Esophagus muscularis mucosa (tissue), 4 donors: ENCODE measurements at regions not wholly inside any gene's neighbourhood (a gene's known extent, or its start where the extent isn't known, plus 50 kb on each side); places are given as distances from the start of the nearest gene placed in this dataset.

ENCODE experiments used
- EP300 ChIP-seq: sonication (generic); formaldehyde crosslinking; IDR thresholded peaks from one replicate; pipeline ENCODE4 v1.6.1; 2017; ENCODE audit warnings: antibody characterized with exemption
- POLR2A ChIP-seq: fragments of 450-650 bp; IDR thresholded peaks from one replicate; pipeline ENCODE4 v1.6.1; 2017; ENCODE audit warnings: antibody characterized with exemption, moderate library complexity, mild to moderate bottlenecking, low read depth
- POLR2AphosphoS5 ChIP-seq, 2 donors: sonication (generic); formaldehyde crosslinking; IDR thresholded peaks; one replicate each; pipeline ENCODE4 v1.6.1; 2017; ENCODE audit warnings: antibody characterized with exemption in 2 of 2
- TF ChIP-seq, protein P1 (sequence below), 3 experiments: fragments of 200-600 bp in 2 of 3; fragments of 450-650 bp in 1 of 3; sonication (generic) in 2 of 3; IDR thresholded peaks; one replicate each; pipeline ENCODE4 v1.5.1; 2017 to 2019; ENCODE audit warnings: antibody characterized with exemption in 3 of 3, mild to moderate bottlenecking in 2 of 3, moderate library complexity in 1 of 3

DNA sequence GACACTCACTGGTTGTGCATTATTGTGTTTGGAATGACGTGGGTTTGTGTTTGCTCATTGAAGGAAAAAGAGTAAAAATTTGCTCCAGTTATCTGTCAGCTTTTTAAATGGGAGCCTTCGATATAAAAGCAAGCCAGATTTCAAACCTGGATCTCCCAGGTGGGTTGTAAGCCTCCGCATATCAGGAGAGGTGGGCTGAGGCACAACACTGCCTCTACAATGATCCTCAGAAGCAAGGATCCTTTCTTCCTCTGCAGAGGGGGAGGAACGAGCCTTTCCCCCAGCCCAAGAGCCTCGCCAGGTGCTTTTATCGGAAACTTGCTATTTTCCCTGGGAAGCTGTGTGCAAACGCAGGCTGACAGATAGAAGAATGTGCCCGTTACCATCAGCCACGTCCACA, 331.0 kb upstream of the MGMT start:
- TF ChIP-seq, protein P1, sequence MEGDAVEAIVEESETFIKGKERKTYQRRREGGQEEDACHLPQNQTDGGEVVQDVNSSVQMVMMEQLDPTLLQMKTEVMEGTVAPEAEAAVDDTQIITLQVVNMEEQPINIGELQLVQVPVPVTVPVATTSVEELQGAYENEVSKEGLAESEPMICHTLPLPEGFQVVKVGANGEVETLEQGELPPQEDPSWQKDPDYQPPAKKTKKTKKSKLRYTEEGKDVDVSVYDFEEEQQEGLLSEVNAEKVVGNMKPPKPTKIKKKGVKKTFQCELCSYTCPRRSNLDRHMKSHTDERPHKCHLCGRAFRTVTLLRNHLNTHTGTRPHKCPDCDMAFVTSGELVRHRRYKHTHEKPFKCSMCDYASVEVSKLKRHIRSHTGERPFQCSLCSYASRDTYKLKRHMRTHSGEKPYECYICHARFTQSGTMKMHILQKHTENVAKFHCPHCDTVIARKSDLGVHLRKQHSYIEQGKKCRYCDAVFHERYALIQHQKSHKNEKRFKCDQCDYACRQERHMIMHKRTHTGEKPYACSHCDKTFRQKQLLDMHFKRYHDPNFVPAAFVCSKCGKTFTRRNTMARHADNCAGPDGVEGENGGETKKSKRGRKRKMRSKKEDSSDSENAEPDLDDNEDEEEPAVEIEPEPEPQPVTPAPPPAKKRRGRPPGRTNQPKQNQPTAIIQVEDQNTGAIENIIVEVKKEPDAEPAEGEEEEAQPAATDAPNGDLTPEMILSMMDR (IDR thresholded peaks at IDR 0.05), result no peak
- no peak for TF ChIP-seq POLR2A
- no peak for TF ChIP-seq POLR2AphosphoS5 (IDR thresholded peaks at IDR 0.05)
- no peak for TF ChIP-seq EP300
